ENCODE measurements at regions not wholly inside any gene's neighbourhood (a gene's known extent, or its start where the extent isn't known, plus 50 kb on each side); places are given as distances from the start of the nearest gene placed in this dataset.
"Not testable (repeated sequence)": the region's sequence is repeated elsewhere in the genome, so short reads cannot be mapped to it uniquely, and the experiment has no call there.

GRCh38 chr10:38430242-38430641, 336.1 kb downstream of the ZNF37A start:
- DNase-seq; intact Hi-C loops (cut with micrococcal nuclease; ENCODE audit: unreplicated experiment); H3K27me3 ChIP-seq (replicated peaks; ENCODE audit: control insufficient read depth, insufficient read depth, low read length); BruUV-seq (replicated peaks); H3K9me3 ChIP-seq; POLR2A ChIA-PET; CTCF ChIA-PET; H3K27ac Mint-ChIP-seq (ENCODE audit: unreplicated experiment); H3K9me3 Mint-ChIP-seq (ENCODE audit: unreplicated experiment); H3K36me3 ChIP-seq (ENCODE audit: control insufficient read depth, insufficient read depth, low read length); H3K4me3 ChIP-seq (ENCODE audit: low read depth, low read length); H3K4me3 Mint-ChIP-seq (ENCODE audit: unreplicated experiment); H3K4me1 Mint-ChIP-seq (ENCODE audit: low read depth, unreplicated experiment); H3K27me3 Mint-ChIP-seq (ENCODE audit: insufficient read depth, unreplicated experiment); H3K4me1 ChIP-seq: not testable (repeated sequence)
- peaks cover 17% of the 10 kb centered on the region for H3K36me3 Mint-ChIP-seq (ENCODE audit: insufficient read depth, unreplicated experiment)

GRCh38 chr10:38437359-38437758, 343.2 kb downstream of the ZNF37A start:
- CTCF ChIA-PET; intact Hi-C loops (cut with micrococcal nuclease; ENCODE audit: unreplicated experiment); H3K27me3 ChIP-seq (replicated peaks; ENCODE audit: control insufficient read depth, insufficient read depth, low read length); H3K4me1 Mint-ChIP-seq (ENCODE audit: low read depth, unreplicated experiment); DNase-seq; H3K9me3 ChIP-seq; H3K4me3 Mint-ChIP-seq (ENCODE audit: unreplicated experiment); H3K36me3 Mint-ChIP-seq (ENCODE audit: insufficient read depth, unreplicated experiment); H3K4me3 ChIP-seq (ENCODE audit: low read depth, low read length); BruUV-seq (replicated peaks); H3K9me3 Mint-ChIP-seq (ENCODE audit: unreplicated experiment); H3K27me3 Mint-ChIP-seq (ENCODE audit: insufficient read depth, unreplicated experiment); POLR2A ChIA-PET; H3K27ac Mint-ChIP-seq (ENCODE audit: unreplicated experiment); H3K36me3 ChIP-seq (ENCODE audit: control insufficient read depth, insufficient read depth, low read length); H3K4me1 ChIP-seq: not testable (repeated sequence)

- H3K36me3 Mint-ChIP-seq (ENCODE audit: insufficient read depth, unreplicated experiment), result peaks cover 32% of the 10 kb centered on the region
- H3K4me1 ChIP-seq; intact Hi-C loops (cut with micrococcal nuclease; ENCODE audit: unreplicated experiment); H3K36me3 ChIP-seq (ENCODE audit: control insufficient read depth, insufficient read depth, low read length); H3K4me1 Mint-ChIP-seq (ENCODE audit: low read depth, unreplicated experiment); H3K27me3 Mint-ChIP-seq (ENCODE audit: insufficient read depth, unreplicated experiment); POLR2A ChIA-PET; H3K9me3 ChIP-seq; H3K4me3 ChIP-seq (ENCODE audit: low read depth, low read length); H3K27ac Mint-ChIP-seq (ENCODE audit: unreplicated experiment); H3K27me3 ChIP-seq (replicated peaks; ENCODE audit: control insufficient read depth, insufficient read depth, low read length); H3K4me3 Mint-ChIP-seq (ENCODE audit: unreplicated experiment); BruUV-seq (replicated peaks); CTCF ChIA-PET; H3K9me3 Mint-ChIP-seq (ENCODE audit: unreplicated experiment): not testable (repeated sequence)
- peak in 1 of 2 experiments; percentile 31 for DNase-seq
These were observed 354.6 kb downstream of the ZNF37A start for GRCh38 chr10:38448614-38449355.

- CTCF ChIA-PET; POLR2A ChIA-PET; H3K4me1 ChIP-seq; H3K36me3 ChIP-seq (ENCODE audit: control insufficient read depth, insufficient read depth, low read length); BruUV-seq (replicated peaks); intact Hi-C loops (cut with micrococcal nuclease; ENCODE audit: unreplicated experiment); H3K27me3 Mint-ChIP-seq (ENCODE audit: insufficient read depth, unreplicated experiment); H3K27ac Mint-ChIP-seq (ENCODE audit: unreplicated experiment); H3K4me1 Mint-ChIP-seq (ENCODE audit: low read depth, unreplicated experiment); H3K4me3 ChIP-seq (ENCODE audit: low read depth, low read length); DNase-seq; H3K4me3 Mint-ChIP-seq (ENCODE audit: unreplicated experiment); H3K9me3 ChIP-seq; H3K9me3 Mint-ChIP-seq (ENCODE audit: unreplicated experiment); H3K27me3 ChIP-seq (replicated peaks; ENCODE audit: control insufficient read depth, insufficient read depth, low read length): not testable (repeated sequence)
- H3K36me3 Mint-ChIP-seq (ENCODE audit: insufficient read depth, unreplicated experiment), result peaks cover 36% of the 10 kb centered on the region
These were observed 355.5 kb downstream of the ZNF37A start for GRCh38 chr10:38449618-38450017.

GRCh38 chr10:38450372-38451057, 356.4 kb downstream of the ZNF37A start:
- POLR2A ChIA-PET; CTCF ChIA-PET; H3K9me3 ChIP-seq; H3K27ac Mint-ChIP-seq (ENCODE audit: unreplicated experiment); H3K27me3 ChIP-seq (replicated peaks; ENCODE audit: control insufficient read depth, insufficient read depth, low read length); H3K4me3 ChIP-seq (ENCODE audit: low read depth, low read length); H3K4me3 Mint-ChIP-seq (ENCODE audit: unreplicated experiment); H3K36me3 ChIP-seq (ENCODE audit: control insufficient read depth, insufficient read depth, low read length); BruUV-seq (replicated peaks); H3K9me3 Mint-ChIP-seq (ENCODE audit: unreplicated experiment); H3K27me3 Mint-ChIP-seq (ENCODE audit: insufficient read depth, unreplicated experiment); H3K4me1 ChIP-seq; H3K4me1 Mint-ChIP-seq (ENCODE audit: low read depth, unreplicated experiment); intact Hi-C loops (cut with micrococcal nuclease; ENCODE audit: unreplicated experiment): not testable (repeated sequence)
- peaks cover 36% of the 10 kb centered on the region for H3K36me3 Mint-ChIP-seq (ENCODE audit: insufficient read depth, unreplicated experiment)
- peak in 1 of 2 experiments; percentile 28 for DNase-seq

- CTCF ChIA-PET; H3K4me1 ChIP-seq; BruUV-seq (replicated peaks); H3K27me3 Mint-ChIP-seq (ENCODE audit: insufficient read depth, unreplicated experiment); H3K4me3 ChIP-seq (ENCODE audit: low read depth, low read length); H3K4me1 Mint-ChIP-seq (ENCODE audit: low read depth, unreplicated experiment); DNase-seq; H3K9me3 Mint-ChIP-seq (ENCODE audit: unreplicated experiment); H3K36me3 ChIP-seq (ENCODE audit: control insufficient read depth, insufficient read depth, low read length); H3K9me3 ChIP-seq; POLR2A ChIA-PET; H3K4me3 Mint-ChIP-seq (ENCODE audit: unreplicated experiment); H3K27me3 ChIP-seq (replicated peaks; ENCODE audit: control insufficient read depth, insufficient read depth, low read length); intact Hi-C loops (cut with micrococcal nuclease; ENCODE audit: unreplicated experiment): not testable (repeated sequence)
- Mint-ChIP-seq H3K36me3 (ENCODE audit: insufficient read depth, unreplicated experiment) (peaks cover 36% of the 10 kb centered on the region), H3K27ac (ENCODE audit: unreplicated experiment) (peak overlapping the region; percentile 32)
These were observed 357.3 kb downstream of the ZNF37A start for GRCh38 chr10:38451306-38451967.
